ENCODE measurements at regions not wholly inside any gene's neighbourhood (a gene's known extent, or its start where the extent isn't known, plus 50 kb on each side); places are given as distances from the start of the nearest gene placed in this dataset.

- DNase-seq (ENCODE audit: low spot score), result no peak
- Histone ChIP-seq H3K4me1 (ENCODE audit: control insufficient read depth in 4 of 4, insufficient read depth in 4 of 4, low read length in 3 of 4) (no peaks in the 10 kb centered on the region), H3K27ac (ENCODE audit: low read depth in 1 of 2, low read length in 2 of 2) (no peak overlapping the region), H3K27me3 (ENCODE audit: control insufficient read depth in 4 of 4, insufficient read depth in 4 of 4, low read length in 3 of 4) (no peaks in the 10 kb centered on the region), H3K9ac (ENCODE audit: low read depth in 1 of 2, low read length in 2 of 2) (no peak overlapping the region), H3K4me3 (ENCODE audit: low read depth in 1 of 3, low read length in 3 of 3) (no peak overlapping the region), H3K9me3 (ENCODE audit: control insufficient read depth in 4 of 4, low read length in 3 of 4) (peaks cover 0 to 4% (median 0%) of the 10 kb centered on the region in 4 donors), H3K36me3 (ENCODE audit: control insufficient read depth in 4 of 4, insufficient read depth in 3 of 4, low read depth in 1 of 4, low read length in 3 of 4) (no peaks in the 10 kb centered on the region)
- no peak for TF ChIP-seq TAF1 (conservative IDR thresholded peaks at IDR 0.05)
- 63% methylated on average over 2 of the region's 2 CpGs for WGBS
Observed at GRCh38 chr2:152962446-152962845, 244.0 kb downstream of the ARL6IP6 start.

GRCh38 chr2:152961351-152961750 lies 242.9 kb downstream of the ARL6IP6 start:
- no peaks in the 10 kb centered on the region for H3K36me3 ChIP-seq (ENCODE audit: control insufficient read depth in 4 of 4, insufficient read depth in 3 of 4, low read depth in 1 of 4, low read length in 3 of 4)
- TF ChIP-seq RXRA (IDR thresholded peaks at IDR 0.05) (no peak), ATF3 (IDR thresholded peaks at IDR 0.05) (no peak), MAX (IDR thresholded peaks at IDR 0.05) (no peak), REST (IDR thresholded peaks at IDR 0.05) (no peak), JUND (IDR thresholded peaks at IDR 0.05) (no peak), FOXA2 (IDR thresholded peaks at IDR 0.05) (no peak), NR2F2 (IDR thresholded peaks at IDR 0.05) (no peak), CTCF (IDR thresholded peaks at IDR 0.05; ENCODE audit: low read depth, low read length, missing input control) (no peak), YY1 (IDR thresholded peaks at IDR 0.05) (no peak), HNF4G (IDR thresholded peaks at IDR 0.05) (no peak)
- no peak overlapping the region for H3K4me3 ChIP-seq (ENCODE audit: low read depth in 1 of 3, low read length in 3 of 3)
- no peak overlapping the region for H3K27ac ChIP-seq (ENCODE audit: low read depth in 1 of 2, low read length in 2 of 2)
- no peaks in the 10 kb centered on the region for H3K27me3 ChIP-seq (ENCODE audit: control insufficient read depth in 4 of 4, insufficient read depth in 4 of 4, low read length in 3 of 4)
- H3K4me1 ChIP-seq (ENCODE audit: control insufficient read depth in 4 of 4, insufficient read depth in 4 of 4, low read length in 3 of 4), result no peaks in the 10 kb centered on the region
- H3K9me3 ChIP-seq (ENCODE audit: control insufficient read depth in 4 of 4, low read length in 3 of 4), result peaks cover 0 to 4% (median 0%) of the 10 kb centered on the region in 4 donors
- 60% methylated on average over 4 of the region's 4 CpGs for WGBS
- H3K9ac ChIP-seq (ENCODE audit: low read depth in 1 of 2, low read length in 2 of 2), result no peak overlapping the region
- DNase-seq (ENCODE audit: low spot score), result no peak

- no peak for DNase-seq (ENCODE audit: low spot score)
- peak; percentile 98 for TF ChIP-seq REST (IDR thresholded peaks at IDR 0.05)
- TF ChIP-seq HNF4A (conservative IDR thresholded peaks at IDR 0.05), result no peak
Observed at GRCh38 chr2:152950126-152950525, 231.7 kb downstream of the ARL6IP6 start.

More at GRCh38 chr2:152950126-152950525, 231.7 kb downstream of the ARL6IP6 start:
- H3K27ac ChIP-seq (ENCODE audit: low read depth in 1 of 2, low read length in 2 of 2), result no peak overlapping the region
- no peaks in the 10 kb centered on the region for H3K9me3 ChIP-seq (ENCODE audit: control insufficient read depth in 4 of 4, low read length in 3 of 4)
- 34% methylated on average over 2 of the region's 2 CpGs for WGBS
- no peaks in the 10 kb centered on the region for H3K4me1 ChIP-seq (ENCODE audit: control insufficient read depth in 4 of 4, insufficient read depth in 4 of 4, low read length in 3 of 4)
- H3K27me3 ChIP-seq (ENCODE audit: control insufficient read depth in 4 of 4, insufficient read depth in 4 of 4, low read length in 3 of 4), result no peaks in the 10 kb centered on the region
- no peak overlapping the region for H3K9ac ChIP-seq (ENCODE audit: low read depth in 1 of 2, low read length in 2 of 2)
- no peaks in the 10 kb centered on the region for H3K36me3 ChIP-seq (ENCODE audit: control insufficient read depth in 4 of 4, insufficient read depth in 3 of 4, low read depth in 1 of 4, low read length in 3 of 4)
- no peak overlapping the region for H3K4me3 ChIP-seq (ENCODE audit: low read depth in 1 of 3, low read length in 3 of 3)

Data from liver (tissue), 8 donors.